ENCODE measurements at regions not wholly inside any gene's neighbourhood (a gene's known extent, or its start where the extent isn't known, plus 50 kb on each side); places are given as distances from the start of the nearest gene placed in this dataset.
"Not testable (repeated sequence)": the region's sequence is repeated elsewhere in the genome, so short reads cannot be mapped to it uniquely, and the experiment has no call there.

- no peak overlapping the region for H3K4me3 ChIP-seq (ENCODE audit: low read depth, low read length)
- TF ChIP-seq CTCF (IDR thresholded peaks at IDR 0.05; ENCODE audit: low read depth, low read length): no peak
- DNase-seq (ENCODE audit: low read depth, low spot score): no peak
- in situ Hi-C loops (cut with HindIII; ENCODE audit: low sequenced_read_pairs): no loop called here
Measured at GRCh38 chr4:143819029-143819428, 86.3 kb downstream of the GYPE start.

GRCh38 chr4:143817866-143818265, 87.5 kb downstream of the GYPE start:
- DNase-seq (ENCODE audit: low read depth, low spot score); in situ Hi-C loops (cut with HindIII; ENCODE audit: low sequenced_read_pairs); H3K4me3 ChIP-seq (ENCODE audit: low read depth, low read length): not testable (repeated sequence)

DNA sequence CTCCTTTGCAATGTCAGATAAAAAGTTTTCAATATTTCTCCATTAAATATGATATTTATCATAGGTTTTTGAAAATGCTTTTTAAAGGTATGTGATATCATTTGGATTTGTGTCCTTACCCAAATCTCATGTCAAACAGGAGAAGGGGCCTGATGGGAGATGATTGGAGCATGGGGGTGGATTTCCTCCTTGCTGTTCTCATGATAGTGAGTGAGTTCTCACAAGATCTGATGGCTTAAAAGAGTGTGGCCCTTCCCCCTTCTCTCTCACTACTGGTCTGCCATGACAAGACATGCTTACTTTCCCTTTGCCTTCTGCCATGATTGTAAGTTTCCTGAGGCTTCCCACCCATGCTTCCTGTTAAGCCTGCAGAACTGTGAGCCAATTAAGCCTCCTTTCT, 90.0 kb downstream of the GYPE start:
- H3K4me3 ChIP-seq (ENCODE audit: low read depth, low read length); DNase-seq (ENCODE audit: low read depth, low spot score); in situ Hi-C loops (cut with HindIII; ENCODE audit: low sequenced_read_pairs): not testable (repeated sequence)

GRCh38 chr4:143813431-143814154, 91.8 kb downstream of the GYPE start:
- in situ Hi-C loops (cut with HindIII; ENCODE audit: low sequenced_read_pairs); DNase-seq (ENCODE audit: low read depth, low spot score); H3K4me3 ChIP-seq (ENCODE audit: low read depth, low read length): not testable (repeated sequence)

DNA sequence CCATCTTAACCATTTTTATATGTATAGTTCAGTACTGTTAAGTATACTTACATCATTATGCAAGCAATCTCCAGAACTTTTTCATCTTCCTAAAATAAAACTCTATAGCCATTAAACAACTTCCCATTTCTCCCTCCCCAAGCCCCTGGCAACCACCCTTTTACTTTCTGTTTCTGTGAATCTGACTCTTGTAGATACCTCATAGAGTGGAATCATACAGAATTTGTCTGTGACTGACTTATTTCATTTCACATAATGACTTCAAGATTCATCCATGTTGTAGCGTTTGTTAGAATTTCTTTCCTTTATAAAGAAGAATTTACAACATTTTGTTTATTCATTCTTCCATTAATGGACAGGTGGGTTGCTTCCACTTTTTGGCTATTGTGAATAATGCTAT, 91.2 kb upstream of the FREM3 start:
- DNase-seq (ENCODE audit: low read depth, low spot score); in situ Hi-C loops (cut with HindIII; ENCODE audit: low sequenced_read_pairs); H3K4me3 ChIP-seq (ENCODE audit: low read depth, low read length): not testable (repeated sequence)

DNA sequence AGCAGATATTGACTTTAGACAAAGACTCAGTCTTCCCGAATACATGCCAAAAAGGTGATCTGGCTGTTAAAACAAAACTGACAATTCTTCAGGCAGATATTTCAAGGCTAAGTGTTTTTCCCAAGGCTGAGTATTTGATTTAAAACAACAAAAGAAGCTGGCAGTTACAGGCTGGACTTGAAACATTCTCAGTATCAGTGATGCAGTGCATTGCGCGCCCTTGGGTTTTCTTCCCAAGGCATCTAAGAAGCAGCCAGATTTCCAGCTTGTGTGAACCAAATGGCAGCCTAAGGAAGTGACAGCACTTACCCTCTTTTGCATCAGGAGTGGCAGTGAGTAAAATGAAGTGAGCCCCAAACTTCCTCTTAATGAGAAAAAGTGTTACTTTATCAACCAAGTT, 90.0 kb upstream of the FREM3 start:
- H3K4me3 ChIP-seq (ENCODE audit: low read depth, low read length); in situ Hi-C loops (cut with HindIII; ENCODE audit: low sequenced_read_pairs); DNase-seq (ENCODE audit: low read depth, low spot score): not testable (repeated sequence)

GRCh38 chr4:143789618-143790017, 89.1 kb upstream of the FREM3 start:
- in situ Hi-C loops (cut with HindIII; ENCODE audit: low sequenced_read_pairs); H3K4me3 ChIP-seq (ENCODE audit: low read depth, low read length); DNase-seq (ENCODE audit: low read depth, low spot score): not testable (repeated sequence)

DNA sequence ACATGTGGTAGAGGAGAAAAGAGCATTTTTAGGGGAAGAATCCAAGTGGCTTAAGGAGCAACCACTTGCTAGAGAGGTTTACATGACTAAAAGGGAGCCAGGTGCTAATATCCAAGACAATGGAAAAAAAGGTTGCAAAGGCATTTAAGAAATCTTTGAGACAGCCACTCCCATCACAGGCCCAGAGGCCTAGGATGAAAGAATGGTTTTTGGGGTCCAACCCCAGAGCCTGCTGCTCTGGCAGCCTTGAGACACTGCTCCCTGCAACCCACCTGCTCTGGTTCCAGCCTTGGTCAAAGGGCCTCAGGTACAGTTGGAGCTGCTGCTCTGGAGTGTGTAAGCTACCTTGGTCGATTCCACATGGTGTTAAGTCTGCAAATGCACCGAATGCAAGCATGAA, 84.1 kb upstream of the FREM3 start:
- no peak for DNase-seq (ENCODE audit: low read depth, low spot score)
- in situ Hi-C loops (cut with HindIII; ENCODE audit: low sequenced_read_pairs): no loop called here
- TF ChIP-seq CTCF (IDR thresholded peaks at IDR 0.05; ENCODE audit: low read depth, low read length): no peak
- H3K4me3 ChIP-seq (ENCODE audit: low read depth, low read length): no peak overlapping the region

GRCh38 chr4:143782521-143782920, 82.0 kb upstream of the FREM3 start:
- no peak for DNase-seq (ENCODE audit: low read depth, low spot score)
- in situ Hi-C loops (cut with HindIII; ENCODE audit: low sequenced_read_pairs): no loop called here
- no peak overlapping the region for H3K4me3 ChIP-seq (ENCODE audit: low read depth, low read length)
- TF ChIP-seq CTCF (IDR thresholded peaks at IDR 0.05; ENCODE audit: low read depth, low read length): no peak
